Upper lobe of right lung (tissue), 1 donor: ENCODE measurements at regions not wholly inside any gene's neighbourhood (a gene's known extent, or its start where the extent isn't known, plus 50 kb on each side); places are given as distances from the start of the nearest gene placed in this dataset.
"Not testable (repeated sequence)": the region's sequence is repeated elsewhere in the genome, so short reads cannot be mapped to it uniquely, and the experiment has no call there.

Source experiments
- ATAC-seq: fragments of 200-7000 bp; cut with Tn5 transposase; one replicate; pipeline ENCODE4 v1.9.1; 2020; ENCODE audit warnings: mild to moderate bottlenecking, moderate library complexity
- DNase-seq: peaks from one replicate; pipeline ENCODE4 v3.0.0-alpha.2; 2020
- H3K27ac ChIP-seq: fragments of 200-600 bp; one replicate; pipeline ENCODE4 v1.8.0; 2022
- H3K27me3 ChIP-seq: fragments of 200-600 bp; one replicate; pipeline ENCODE4 v1.8.0; 2022; ENCODE audit warnings: mild to moderate bottlenecking
- H3K36me3 ChIP-seq: fragments of 200-600 bp; one replicate; pipeline ENCODE4 v1.8.0; 2022
- H3K4me1 ChIP-seq: fragments of 200-600 bp; one replicate; pipeline ENCODE4 v1.8.0; 2022
- H3K4me3 ChIP-seq: fragments of 200-600 bp; one replicate; pipeline ENCODE4 v1.8.0; 2022; ENCODE audit warnings: mild to moderate bottlenecking
- H3K9me3 ChIP-seq: fragments of 200-600 bp; one replicate; pipeline ENCODE4 v1.8.0; 2022
- CTCF ChIP-seq: fragments of 200-600 bp; IDR thresholded peaks from one replicate; pipeline ENCODE4 v1.8.0; 2022; ENCODE audit warnings: antibody characterized with exemption
- intact Hi-C: fragments of 100-400 bp; cut with DNase I; formaldehyde crosslinking; loops from one replicate; pipeline ENCODE4 v1.11.0; 2022
- donor health status: DM: no; HTN: yes; CAD: no; lungs with severe emphysema.

- H3K27ac ChIP-seq, result no peak overlapping the region
- DNase-seq (no peak), ATAC-seq (no peak)
- H3K4me1 ChIP-seq, result no peaks in the 10 kb centered on the region
- intact Hi-C loops, result no loop called here
- TF ChIP-seq CTCF, result no peak
- H3K36me3 ChIP-seq, result no peaks in the 10 kb centered on the region
- H3K4me3 ChIP-seq, result no peak overlapping the region
- no peaks in the 10 kb centered on the region for H3K9me3 ChIP-seq
- no peaks in the 10 kb centered on the region for H3K27me3 ChIP-seq
Measured at GRCh38 chr9:3656224-3656623, 130.4 kb upstream of the RFX3 start.

- Histone ChIP-seq H3K27ac (no peak overlapping the region), H3K36me3 (no peaks in the 10 kb centered on the region), H3K4me3 (no peak overlapping the region), H3K27me3 (no peaks in the 10 kb centered on the region), H3K4me1 (no peaks in the 10 kb centered on the region), H3K9me3 (no peaks in the 10 kb centered on the region)
- no peak for TF ChIP-seq CTCF
- intact Hi-C loops, result no loop called here
- no peak for DNase-seq
- ATAC-seq, result peak; percentile 21
Measured at GRCh38 chr9:3650994-3651622, 125.3 kb upstream of the RFX3 start.

GRCh38 chr9:3648722-3649246 lies 123.0 kb upstream of the RFX3 start:
- Histone ChIP-seq H3K9me3 (no peaks in the 10 kb centered on the region), H3K36me3 (no peaks in the 10 kb centered on the region), H3K27ac (no peak overlapping the region), H3K4me3 (no peak overlapping the region), H3K4me1 (no peaks in the 10 kb centered on the region), H3K27me3 (no peaks in the 10 kb centered on the region)
- no peak for TF ChIP-seq CTCF
- intact Hi-C loops, result no loop called here
- ATAC-seq (no peak), DNase-seq (no peak)

- no peak for ATAC-seq
- intact Hi-C loops, result no loop called here
- Histone ChIP-seq H3K36me3 (no peaks in the 10 kb centered on the region), H3K9me3 (no peaks in the 10 kb centered on the region), H3K4me1 (no peaks in the 10 kb centered on the region), H3K4me3 (no peak overlapping the region), H3K27ac (no peak overlapping the region), H3K27me3 (no peaks in the 10 kb centered on the region)
- DNase-seq, result no peak
- no peak for TF ChIP-seq CTCF
Measured at GRCh38 chr9:3648266-3648665, 122.5 kb upstream of the RFX3 start.

GRCh38 chr9:3647652-3648051 lies 121.9 kb upstream of the RFX3 start:
- Histone ChIP-seq H3K4me1 (no peaks in the 10 kb centered on the region), H3K27ac (no peak overlapping the region), H3K36me3 (no peaks in the 10 kb centered on the region), H3K4me3 (no peak overlapping the region), H3K27me3 (no peaks in the 10 kb centered on the region), H3K9me3 (no peaks in the 10 kb centered on the region)
- no peak for TF ChIP-seq CTCF
- no peak for DNase-seq
- intact Hi-C loops, result no loop called here
- ATAC-seq, result no peak

GRCh38 chr9:3646226-3646625 lies 120.4 kb upstream of the RFX3 start:
- intact Hi-C loops, result no loop called here
- Histone ChIP-seq H3K27me3 (no peaks in the 10 kb centered on the region), H3K27ac (no peak overlapping the region), H3K9me3 (no peaks in the 10 kb centered on the region), H3K4me1 (no peaks in the 10 kb centered on the region), H3K36me3 (no peaks in the 10 kb centered on the region), H3K4me3 (no peak overlapping the region)
- TF ChIP-seq CTCF, result no peak
- no peak for ATAC-seq
- DNase-seq, result no peak

- H3K27me3 ChIP-seq, intact Hi-C loops, H3K4me1 ChIP-seq, H3K4me3 ChIP-seq, DNase-seq, H3K27ac ChIP-seq, H3K9me3 ChIP-seq, H3K36me3 ChIP-seq, ATAC-seq: not testable (repeated sequence)
Measured at GRCh38 chr9:3642075-3642474, 116.3 kb upstream of the RFX3 start.
